Neuronal stem cell (in vitro differentiated cells): ENCODE measurements at regions not wholly inside any gene's neighbourhood (a gene's known extent, or its start where the extent isn't known, plus 50 kb on each side); places are given as distances from the start of the nearest gene placed in this dataset.

ENCODE experiments used
- DNase-seq: peaks from one replicate; pipeline ENCODE4 v3.0.0-alpha.2; 2013; ENCODE audit warnings: low spot score
- H2AFZ ChIP-seq: one replicate; pipeline ENCODE4 v1.6.1; 2013; ENCODE audit warnings: mild to moderate bottlenecking, low read length, inconsistent platforms
- H2AK5ac ChIP-seq: 2 replicates; pipeline ENCODE4 v1.6.1; 2013; ENCODE audit warnings: low read depth, mild to moderate bottlenecking, inconsistent platforms, low read length, moderate library complexity, mixed read lengths
- H2BK120ac ChIP-seq: 2 replicates; pipeline ENCODE4 v1.6.1; 2013; ENCODE audit warnings: low read depth, mild to moderate bottlenecking, inconsistent platforms, low read length, moderate library complexity, mixed read lengths
- H2BK12ac ChIP-seq: one replicate; pipeline ENCODE4 v1.6.1; 2013; ENCODE audit warnings: low read length, inconsistent platforms
- H2BK15ac ChIP-seq: 2 replicates; pipeline ENCODE4 v1.6.1; 2013; ENCODE audit warnings: mild to moderate bottlenecking, low read length, inconsistent platforms, mixed read lengths
- H2BK5ac ChIP-seq: one replicate; pipeline ENCODE4 v1.6.1; 2013; ENCODE audit warnings: inconsistent platforms, mild to moderate bottlenecking, low read length, moderate library complexity
- H3K14ac ChIP-seq: one replicate; pipeline ENCODE4 v1.6.1; 2013; ENCODE audit warnings: low read length, inconsistent platforms
- H3K18ac ChIP-seq: 2 replicates; pipeline ENCODE4 v1.6.1; 2013; ENCODE audit warnings: low read length, inconsistent platforms
- H3K23ac ChIP-seq: 2 replicates; pipeline ENCODE4 v1.6.1; 2013; ENCODE audit warnings: low read depth, mild to moderate bottlenecking, mixed read lengths, low read length, inconsistent platforms; ENCODE audit not compliant: poor library complexity
- H3K27ac ChIP-seq: replicated peaks from 3 replicates; pipeline ENCODE4 v1.5.1; 2013; ENCODE audit warnings: low read length, inconsistent platforms
- H3K27me3 ChIP-seq, 3 experiments: 2 replicates each; pipeline ENCODE4 v1.6.1; 2013; ENCODE audit warnings: low read length in 3 of 3, mild to moderate bottlenecking in 2 of 3, inconsistent platforms in 1 of 3, low read depth in 1 of 3, mixed read lengths in 1 of 3, moderate library complexity in 1 of 3; ENCODE audit not compliant: control insufficient read depth in 3 of 3, insufficient read depth in 3 of 3
- H3K36me3 ChIP-seq, 2 donors: replicated peaks in 1 of 2; 2 replicates each; pipeline ENCODE4 v1.6.1; 2013; ENCODE audit warnings: low read length in 2 of 2; ENCODE audit not compliant: control insufficient read depth in 2 of 2, insufficient read depth in 2 of 2
- H3K4ac ChIP-seq: 2 replicates; pipeline ENCODE4 v1.6.1; 2013; ENCODE audit warnings: inconsistent platforms, mild to moderate bottlenecking, low read length, moderate library complexity
- H3K4me1 ChIP-seq, 2 donors: 1 replicate in 1 of 2; 2 replicates in 1 of 2; pipeline ENCODE4 v1.6.1; 2013; ENCODE audit warnings: low read length in 2 of 2, low read depth in 1 of 2; ENCODE audit not compliant: control insufficient read depth in 2 of 2, insufficient read depth in 1 of 2
- H3K4me2 ChIP-seq: one replicate; pipeline ENCODE4 v1.6.1; 2013; ENCODE audit warnings: mild to moderate bottlenecking, low read length, inconsistent platforms; ENCODE audit not compliant: insufficient read depth, poor library complexity, severe bottlenecking
- H3K4me3 ChIP-seq, 2 donors: 2 replicates each; pipeline ENCODE4 v1.5.1; 2013; ENCODE audit warnings: low read length in 2 of 2, mild to moderate bottlenecking in 2 of 2, inconsistent platforms in 1 of 2, moderate library complexity in 1 of 2
- H3K79me1 ChIP-seq: one replicate; pipeline ENCODE4 v1.6.1; 2013; ENCODE audit warnings: low read depth, mild to moderate bottlenecking, inconsistent platforms, low read length, moderate library complexity
- H3K9ac ChIP-seq: one replicate; pipeline ENCODE4 v1.6.1; 2013; ENCODE audit warnings: mild to moderate bottlenecking, low read depth, low read length, inconsistent platforms; ENCODE audit not compliant: poor library complexity
- H3K9me3 ChIP-seq, 2 donors: replicated peaks in 1 of 2; 2 replicates each; pipeline versions ENCODE3 to v1.6.1; 2013; ENCODE audit warnings: low read length in 2 of 2, mild to moderate bottlenecking in 2 of 2, inconsistent platforms in 1 of 2, low read depth in 1 of 2, mixed read lengths in 1 of 2, moderate library complexity in 1 of 2; ENCODE audit not compliant: control insufficient read depth in 2 of 2, insufficient read depth in 1 of 2
- H4K8ac ChIP-seq: one replicate; pipeline ENCODE4 v1.6.1; 2013; ENCODE audit warnings: low read depth, mild to moderate bottlenecking, inconsistent platforms, low read length, moderate library complexity
- H4K91ac ChIP-seq: one replicate; pipeline ENCODE4 v1.6.1; 2013; ENCODE audit warnings: low read length, low read depth, mild to moderate bottlenecking, inconsistent platforms; ENCODE audit not compliant: poor library complexity
- WGBS, 2 donors: extraction: QIAGEN DNeasy Blood & Tissue Kit; methylation state at CpG; one replicate each; pipeline ENCODE4 v1.1.7; 2013; ENCODE audit warnings: missing lambda C conversion rate in 2 of 2, mixed read lengths in 1 of 2; ENCODE audit not compliant: insufficient read length in 2 of 2, insufficient replicate concordance in 1 of 2; ENCODE audit errors: extremely low coverage in 2 of 2; 5-methylcytosine and 5-hydroxymethylcytosine counted together

DNA sequence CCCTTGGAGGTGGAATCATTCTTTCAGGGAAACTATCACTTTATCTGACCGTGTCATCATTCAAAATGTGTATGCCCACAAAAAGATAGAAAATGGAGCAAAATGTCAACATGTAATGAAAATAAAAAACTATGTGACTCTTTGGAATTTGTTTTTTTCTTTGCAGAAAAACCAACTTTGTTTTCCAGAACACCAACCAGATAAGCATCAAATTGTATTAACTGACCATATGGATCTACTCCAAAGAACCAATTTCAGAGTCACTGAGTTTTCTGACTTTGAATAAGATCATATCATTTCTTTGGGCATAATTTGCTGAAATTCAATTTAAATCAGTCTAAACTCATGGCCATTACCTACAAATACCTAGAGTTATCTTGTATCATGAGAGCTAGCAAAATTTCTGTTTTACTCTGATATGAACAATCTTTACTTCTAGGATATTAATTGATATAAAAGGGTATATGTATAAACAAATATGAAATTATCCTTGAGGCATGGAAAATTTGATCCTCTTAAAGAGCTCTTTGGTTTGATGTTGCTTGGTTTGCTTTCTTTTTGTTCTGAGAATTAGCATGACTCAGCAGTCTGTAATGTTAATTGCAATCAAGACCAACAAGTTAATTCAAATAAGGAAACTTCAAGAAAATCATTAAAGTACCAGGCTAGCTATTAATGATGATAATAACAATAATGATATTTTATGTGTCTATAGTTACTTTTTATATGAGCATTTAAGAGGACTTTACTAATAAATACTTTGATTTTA is 444.4 kb upstream of the MARCKS start:
- Histone ChIP-seq H3K14ac (no peak overlapping the region), H3K27me3 (no peaks in the 10 kb centered on the region), H3K4me3 (no peak overlapping the region), H2AFZ (no peak overlapping the region), H3K9me3 (no peaks in the 10 kb centered on the region), H3K4me1 (no peaks in the 10 kb centered on the region), H2BK15ac (no peak overlapping the region), H3K4me2 (no peak overlapping the region), H2BK120ac (no peak overlapping the region), H3K18ac (no peak overlapping the region), H4K8ac (no peak overlapping the region), H3K36me3 (no peaks in the 10 kb centered on the region), H3K23ac (no peak overlapping the region), H3K9ac (no peak overlapping the region), H4K91ac (no peak overlapping the region), H3K27ac (no peak overlapping the region), H2BK5ac (no peak overlapping the region), H2AK5ac (no peak overlapping the region), H3K79me1 (no peaks in the 10 kb centered on the region), H3K4ac (no peak overlapping the region), H2BK12ac (no peak overlapping the region)
- no CpG with 5 or more reads among the region's 1 CpG for WGBS, 2 donors
- no peak for DNase-seq

- Histone ChIP-seq H3K4ac (no peak overlapping the region), H3K4me2 (no peak overlapping the region), H2BK120ac (no peak overlapping the region), H3K18ac (no peak overlapping the region), H3K27me3 (no peaks in the 10 kb centered on the region), H3K36me3 (no peaks in the 10 kb centered on the region), H3K4me1 (peaks cover 0 to under 1% of the 10 kb centered on the region in 2 donors), H2BK12ac (no peak overlapping the region), H3K9ac (no peak overlapping the region), H3K79me1 (no peaks in the 10 kb centered on the region), H2AFZ (no peak overlapping the region), H3K4me3 (no peak overlapping the region), H3K14ac (no peak overlapping the region), H3K23ac (no peak overlapping the region), H4K91ac (no peak overlapping the region), H3K27ac (no peak overlapping the region), H4K8ac (no peak overlapping the region), H2BK15ac (no peak overlapping the region), H2BK5ac (no peak overlapping the region), H2AK5ac (no peak overlapping the region), H3K9me3 (no peaks in the 10 kb centered on the region)
- DNase-seq: no peak
- WGBS, 2 donors: no CpG with 5 or more reads among the region's 3 CpGs
Measured at GRCh38 chr6:113414511-113414910, 442.6 kb upstream of the MARCKS start.

DNA sequence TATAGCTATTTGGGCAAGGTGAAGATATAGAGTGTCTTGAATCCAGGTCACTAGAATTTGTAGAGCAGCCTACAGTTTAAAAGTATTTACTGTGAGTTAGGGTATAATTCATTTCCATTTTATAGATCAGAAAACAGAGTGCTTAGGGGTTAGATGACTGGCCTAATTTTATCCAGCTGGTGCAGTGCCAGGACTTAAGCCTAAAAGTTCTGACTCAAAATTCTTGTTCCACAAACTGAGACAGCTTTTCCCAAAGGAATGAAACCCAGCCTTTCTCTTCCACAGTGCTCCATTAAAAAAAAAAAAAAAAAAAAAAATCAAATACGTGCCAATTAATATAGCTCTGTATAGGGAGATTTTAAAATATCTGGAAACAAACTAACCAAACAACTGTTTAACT is 441.0 kb upstream of the MARCKS start:
- no peaks in the 10 kb centered on the region for H3K36me3 ChIP-seq
- H3K4me1 ChIP-seq: peaks cover 0 to 5% of the 10 kb centered on the region in 2 donors
- H2BK12ac ChIP-seq: no peak overlapping the region
- H3K4ac ChIP-seq: no peak overlapping the region
- no peak overlapping the region for H3K18ac ChIP-seq
- H2BK15ac ChIP-seq: no peak overlapping the region
- H2AFZ ChIP-seq: no peak overlapping the region
- no peak overlapping the region for H2AK5ac ChIP-seq
- whole genome bisulfite sequencing, 2 donors: no CpG with 5 or more reads among the region's 1 CpG
- H3K4me2 ChIP-seq: no peak overlapping the region
- no peaks in the 10 kb centered on the region for H3K27me3 ChIP-seq
- H4K91ac ChIP-seq: no peak overlapping the region
- H2BK120ac ChIP-seq: no peak overlapping the region
- no peak for DNase-seq
- H3K27ac ChIP-seq: no peak overlapping the region
- H3K14ac ChIP-seq: no peak overlapping the region
- H3K9ac ChIP-seq: no peak overlapping the region
- no peak overlapping the region for H3K4me3 ChIP-seq
- no peak overlapping the region for H4K8ac ChIP-seq
- H3K23ac ChIP-seq: no peak overlapping the region
- H3K79me1 ChIP-seq: no peaks in the 10 kb centered on the region
- H3K9me3 ChIP-seq: no peaks in the 10 kb centered on the region
- H2BK5ac ChIP-seq: no peak overlapping the region

- Histone ChIP-seq H2BK120ac (no peak overlapping the region), H3K4me3 (no peak overlapping the region), H3K23ac (no peak overlapping the region), H3K4me1 (peaks cover 0 to 5% of the 10 kb centered on the region in 2 donors), H3K4ac (no peak overlapping the region), H3K18ac (no peak overlapping the region), H3K9me3 (no peaks in the 10 kb centered on the region), H2AFZ (peak overlapping the region; percentile 11), H2BK5ac (no peak overlapping the region), H3K9ac (no peak overlapping the region), H4K91ac (no peak overlapping the region), H2AK5ac (no peak overlapping the region), H3K4me2 (no peak overlapping the region), H3K27ac (no peak overlapping the region), H2BK15ac (no peak overlapping the region), H3K79me1 (no peaks in the 10 kb centered on the region), H3K14ac (no peak overlapping the region), H4K8ac (no peak overlapping the region), H2BK12ac (no peak overlapping the region), H3K27me3 (no peaks in the 10 kb centered on the region), H3K36me3 (no peaks in the 10 kb centered on the region)
- no CpG with 5 or more reads among the region's 1 CpG for WGBS, 2 donors
- no peak for DNase-seq
Measured at GRCh38 chr6:113420290-113420689, 436.9 kb upstream of the MARCKS start.
